Uterus (tissue), 2 donors: ENCODE measurements at regions not wholly inside any gene's neighbourhood (a gene's known extent, or its start where the extent isn't known, plus 50 kb on each side); places are given as distances from the start of the nearest gene placed in this dataset.

Experiments
- POLR2A ChIP-seq, 2 donors: fragments of 450-650 bp; IDR thresholded peaks; one replicate each; pipeline ENCODE4 v1.6.1; 2016; ENCODE audit warnings: antibody characterized with exemption in 2 of 2, mild to moderate bottlenecking in 1 of 2, moderate library complexity in 1 of 2
- TF ChIP-seq, protein P1 (sequence below), 4 experiments: fragments of 200-600 bp in 2 of 4; fragments of 450-650 bp in 2 of 4; sonication (generic) in 2 of 4; IDR thresholded peaks; one replicate each; pipeline ENCODE4 v1.5.1; 2016 to 2019; ENCODE audit warnings: antibody characterized with exemption in 4 of 4, mild to moderate bottlenecking in 2 of 4, moderate library complexity in 1 of 4

DNA sequence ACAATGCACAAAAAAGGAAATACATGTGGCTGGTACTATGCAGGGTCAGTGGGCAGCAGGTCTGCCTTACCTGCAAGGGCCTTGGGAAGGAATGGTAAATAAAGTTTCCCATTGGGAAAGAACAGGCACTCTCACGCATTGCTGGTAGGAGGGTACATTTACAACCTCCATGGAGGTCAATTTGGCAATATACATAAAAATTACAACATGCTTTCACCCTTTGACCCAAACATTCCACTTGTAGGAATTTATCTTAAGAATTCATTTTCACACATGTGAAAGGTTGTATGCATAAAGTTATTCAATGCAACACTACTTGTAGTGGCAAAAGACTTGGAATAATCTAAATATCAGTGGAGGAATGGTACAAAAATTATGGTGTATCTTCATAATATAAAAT, 216.4 kb downstream of the DLEU7 start:
- TF ChIP-seq, protein P1, sequence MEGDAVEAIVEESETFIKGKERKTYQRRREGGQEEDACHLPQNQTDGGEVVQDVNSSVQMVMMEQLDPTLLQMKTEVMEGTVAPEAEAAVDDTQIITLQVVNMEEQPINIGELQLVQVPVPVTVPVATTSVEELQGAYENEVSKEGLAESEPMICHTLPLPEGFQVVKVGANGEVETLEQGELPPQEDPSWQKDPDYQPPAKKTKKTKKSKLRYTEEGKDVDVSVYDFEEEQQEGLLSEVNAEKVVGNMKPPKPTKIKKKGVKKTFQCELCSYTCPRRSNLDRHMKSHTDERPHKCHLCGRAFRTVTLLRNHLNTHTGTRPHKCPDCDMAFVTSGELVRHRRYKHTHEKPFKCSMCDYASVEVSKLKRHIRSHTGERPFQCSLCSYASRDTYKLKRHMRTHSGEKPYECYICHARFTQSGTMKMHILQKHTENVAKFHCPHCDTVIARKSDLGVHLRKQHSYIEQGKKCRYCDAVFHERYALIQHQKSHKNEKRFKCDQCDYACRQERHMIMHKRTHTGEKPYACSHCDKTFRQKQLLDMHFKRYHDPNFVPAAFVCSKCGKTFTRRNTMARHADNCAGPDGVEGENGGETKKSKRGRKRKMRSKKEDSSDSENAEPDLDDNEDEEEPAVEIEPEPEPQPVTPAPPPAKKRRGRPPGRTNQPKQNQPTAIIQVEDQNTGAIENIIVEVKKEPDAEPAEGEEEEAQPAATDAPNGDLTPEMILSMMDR (IDR thresholded peaks at IDR 0.05) = no peak
- TF ChIP-seq POLR2A (IDR thresholded peaks at IDR 0.05) = no peak
